GM12878 (cell line): ENCODE measurements at regions not wholly inside any gene's neighbourhood (a gene's known extent, or its start where the extent isn't known, plus 50 kb on each side); places are given as distances from the start of the nearest gene placed in this dataset.

Experiments used
- ATAC-seq: fragments of 200-7000 bp; cut with Tn5 transposase; 3 replicates; pipeline ENCODE4 v1.9.1; 2020; ENCODE audit warnings: mild to moderate bottlenecking, moderate library complexity
- BruUV-seq: library from RNA; stranded (reverse); fragments of 400-500 nt; replicated peaks from 2 replicates; lab custom pipeline; 2021; lab: Mats Ljungman, UMichigan
- CTCF ChIA-PET: fragments of 300-600 bp; sonication (Branson Sonifier 250); formaldehyde crosslinking; extraction: SDS; loops from one replicate; lab custom pipeline; 2021; ENCODE audit warnings: inconsistent platforms; lab: Yijun Ruan, JAX
- POLR2A ChIA-PET: fragments of 350-600 bp; formaldehyde crosslinking; extraction: SDS; loops from one replicate; lab custom pipeline; 2021; ENCODE audit warnings: inconsistent platforms; lab: Charles Lee
- RAD21 ChIA-PET: fragments of 300-600 bp; sonication (Branson Sonifier 250); formaldehyde crosslinking; loops from one replicate; lab custom pipeline; 2023; ENCODE audit warnings: antibody characterized with exemption; ENCODE audit not compliant: unreplicated experiment; lab: Charles Lee
- SMC1A ChIA-PET: fragments of 300-600 bp; sonication (Branson Sonifier 250); formaldehyde crosslinking; loops from one replicate; lab custom pipeline; 2023; ENCODE audit not compliant: unreplicated experiment, uncharacterized antibody; lab: Charles Lee
- DNase-seq: peaks from one replicate; pipeline ENCODE4 v3.0.0-alpha.2; 2011; ENCODE audit warnings: low read depth, low spot score
- FAIRE-seq: peaks from 3 replicates; lab custom pipeline; 2011; peaks lifted over from hg19 to GRCh38; lab: Jason Lieb, UNC
- H2AFZ ChIP-seq: 2 replicates; pipeline ENCODE4 v1.6.0; 2011; ENCODE audit warnings: low read depth, low read length, control low read depth; ENCODE audit not compliant: control insufficient read depth
- H3K27ac ChIP-seq: 2 replicates; pipeline ENCODE4 v1.5.1; 2011; ENCODE audit warnings: control low read depth; ENCODE audit not compliant: control insufficient read depth, insufficient read depth
- H3K27me3 ChIP-seq, 2 experiments: replicated peaks in 1 of 2; 2 replicates each; pipeline versions ENCODE4 v1.6.0 to v1.6.1; 2011; ENCODE audit warnings: low read length in 1 of 2; ENCODE audit not compliant: control insufficient read depth in 2 of 2, insufficient read depth in 2 of 2
- H3K36me3 ChIP-seq, 2 experiments: 2 replicates each; pipeline ENCODE4 v1.5.1; 2011; ENCODE audit warnings: low read length in 1 of 2; ENCODE audit not compliant: control insufficient read depth in 2 of 2, insufficient read depth in 2 of 2
- H3K4me1 ChIP-seq: 2 replicates; pipeline ENCODE4 v1.6.1; 2011; ENCODE audit warnings: mild to moderate bottlenecking, low read length, moderate library complexity, mixed read lengths; ENCODE audit not compliant: control insufficient read depth, insufficient read depth
- H3K4me2 ChIP-seq: 2 replicates; pipeline ENCODE4 v1.6.0; 2011; ENCODE audit warnings: control low read depth; ENCODE audit not compliant: control insufficient read depth, insufficient read depth
- H3K4me3 ChIP-seq: fragments of 200-600 bp; sonication (generic); 2 replicates; pipeline ENCODE4 v1.5.1; 2016
- H3K79me2 ChIP-seq: 2 replicates; pipeline ENCODE4 v1.6.0; 2011; ENCODE audit warnings: low read length; ENCODE audit not compliant: control insufficient read depth, insufficient read depth
- H3K9ac ChIP-seq: 2 replicates; pipeline ENCODE4 v1.8.0; 2011; ENCODE audit warnings: low read length, control low read depth, mixed read lengths; ENCODE audit not compliant: control insufficient read depth, insufficient read depth
- H3K9me3 ChIP-seq: replicated peaks from 3 replicates; pipeline ENCODE4 v1.5.1; 2011; ENCODE audit warnings: mild to moderate bottlenecking, low read length; ENCODE audit not compliant: control insufficient read depth, insufficient read depth
- H4K20me1 ChIP-seq: 2 replicates; pipeline ENCODE4 v1.6.0; 2011; ENCODE audit not compliant: control insufficient read depth, insufficient read depth
- ASH2L ChIP-seq: fragments of 300-600, 200-600 bp; sonication (generic); IDR thresholded peaks from 2 replicates; pipeline ENCODE4 v1.6.1; 2017; ENCODE audit warnings: low read depth, mild to moderate bottlenecking, borderline replicate concordance
- CHD2 ChIP-seq: IDR thresholded peaks from 2 replicates; pipeline ENCODE4 v1.6.1; 2011; ENCODE audit warnings: low read depth, low read length, improper control_type of control experiment, borderline replicate concordance
- ELK1 ChIP-seq: IDR thresholded peaks from 2 replicates; pipeline ENCODE4 v1.6.1; 2012; ENCODE audit warnings: low read depth, low read length, improper control_type of control experiment
- GATAD2B ChIP-seq: fragments of 450-650 bp; conservative IDR thresholded peaks from 2 replicates; pipeline ENCODE4 v1.6.1; 2017; ENCODE audit warnings: low read depth, mild to moderate bottlenecking, moderate library complexity
- HCFC1 ChIP-seq: fragments of 150-350 bp; IDR thresholded peaks from 2 replicates; pipeline ENCODE4 v1.6.1; 2014; ENCODE audit warnings: low read length
- MXI1 ChIP-seq: fragments of 150-350 bp; IDR thresholded peaks from 2 replicates; pipeline ENCODE4 v1.6.1; 2011; ENCODE audit warnings: low read depth, mild to moderate bottlenecking, inconsistent platforms, low read length, improper control_type of control experiment
- NFIC ChIP-seq: IDR thresholded peaks from 2 replicates; pipeline ENCODE4 v1.6.1; 2012; ENCODE audit warnings: low read depth, mild to moderate bottlenecking, inconsistent platforms, low read length, moderate library complexity
- NKRF ChIP-seq: fragments of 450-650 bp; conservative IDR thresholded peaks from 2 replicates; pipeline ENCODE4 v1.6.1; 2017; ENCODE audit warnings: mild to moderate bottlenecking, moderate library complexity
- PBX3 ChIP-seq: IDR thresholded peaks from 2 replicates; pipeline ENCODE4 v1.6.1; 2011; ENCODE audit warnings: mild to moderate bottlenecking, low read depth, low read length, moderate library complexity; ENCODE audit not compliant: insufficient replicate concordance
- SREBF2 ChIP-seq: IDR thresholded peaks from 2 replicates; pipeline ENCODE4 v1.6.1; 2012; ENCODE audit warnings: mild to moderate bottlenecking, low read length
- SUPT20H ChIP-seq: IDR thresholded peaks from 2 replicates; pipeline ENCODE4 v1.6.1; 2011; ENCODE audit warnings: low read depth, mild to moderate bottlenecking, low read length, moderate library complexity, borderline replicate concordance; ENCODE audit not compliant: control insufficient read depth
- SUZ12 ChIP-seq: fragments of 200-600 bp; sonication (generic); IDR thresholded peaks from one replicate; pipeline ENCODE4 v1.6.1; 2018; ENCODE audit warnings: antibody characterized with exemption, mild to moderate bottlenecking; ENCODE audit not compliant: unreplicated experiment
- TAF1 ChIP-seq: IDR thresholded peaks from 2 replicates; pipeline ENCODE4 v1.6.1; 2011; ENCODE audit warnings: mild to moderate bottlenecking, low read depth, low read length, borderline replicate concordance
- ZNF207 ChIP-seq: fragments of 450-650 bp; IDR thresholded peaks from 2 replicates; pipeline ENCODE4 v1.6.1; 2014; ENCODE audit warnings: antibody characterized with exemption, mild to moderate bottlenecking, borderline replicate concordance
- ZNF274 ChIP-seq: IDR thresholded peaks from one replicate; pipeline ENCODE4 v1.8.0; 2011; ENCODE audit not compliant: insufficient read length, insufficient read depth
- ZNF687 ChIP-seq: fragments of 450-650 bp; IDR thresholded peaks from 2 replicates; pipeline ENCODE4 v1.6.1; 2017; ENCODE audit warnings: mild to moderate bottlenecking, moderate library complexity
- WGBS: methylation state at CpG from one replicate; pipeline ENCODE4 v1.1.6; 2016; ENCODE audit warnings: low lambda C conversion rate; ENCODE audit not compliant: insufficient replicate concordance, insufficient coverage; ENCODE audit errors: missing lambda C conversion rate; 5-methylcytosine and 5-hydroxymethylcytosine counted together
- in situ Hi-C: fragments of 300-500 bp; cut with MboI; formaldehyde crosslinking; loops from 9 replicates; pipeline ENCODE4 v1.14.3; 2018; ENCODE audit warnings: mixed read lengths
- intact Hi-C: fragments of 100-400 bp; cut with micrococcal nuclease; formaldehyde crosslinking; loops from one replicate; pipeline ENCODE4 v1.14.2; 2022; ENCODE audit not compliant: unreplicated experiment

GRCh38 chr2:176535467-176536113, 266.3 kb downstream of the MTX2 start:
- Histone ChIP-seq H3K27ac (no peak overlapping the region), H3K4me1 (no peaks in the 10 kb centered on the region), H2AFZ (no peak overlapping the region), H3K79me2 (no peaks in the 10 kb centered on the region), H3K4me3 (no peak overlapping the region), H3K9me3 (no peaks in the 10 kb centered on the region), H3K27me3 (no peaks in the 10 kb centered on the region; a peak in 2 of 4 replicates), H3K36me3 (no peaks in the 10 kb centered on the region), H3K4me2 (no peak overlapping the region), H3K9ac (no peak overlapping the region), H4K20me1 (no peaks in the 10 kb centered on the region)
- no peak for FAIRE-seq
- no peak for DNase-seq
- ChIA-PET POLR2A (no interaction called here), RAD21 (interaction anchor here (1.0 kb wide), 1 partner anchor 81 kb away, joined by 3 read pairs; no protein-coding TSS in a partner anchor), CTCF (interaction anchor here (1.0 to 1.8 kb wide), 2 partner anchors 18 to 396 kb away, joined by 4 to 8 read pairs; no protein-coding TSS in a partner anchor), SMC1A (interaction anchor here (0.5 to 1.7 kb wide), 4 partner anchors 25 to 1956 kb away, joined by 3 to 6 read pairs (median 3); no protein-coding TSS in a partner anchor)
- no peak for ATAC-seq
- BruUV-seq, result no TSS peak
- in situ Hi-C loops, result no loop called here
- WGBS, result 51% methylated on average over 5 of the region's 5 CpGs
- intact Hi-C loops, result no loop called here
- TF ChIP-seq ZNF207, result no peak
- TF ChIP-seq ASH2L, result no peak
- no peak for TF ChIP-seq SREBF2
- no peak for TF ChIP-seq NKRF
- no peak for TF ChIP-seq PBX3
- no peak for TF ChIP-seq MXI1
- no peak for TF ChIP-seq NFIC
- TF ChIP-seq ZNF274, result no peak
- no peak for TF ChIP-seq GATAD2B
- TF ChIP-seq SUZ12, result no peak
- no peak for TF ChIP-seq CHD2
- TF ChIP-seq TAF1, result no peak
- TF ChIP-seq ZNF687, result no peak
- TF ChIP-seq ELK1, result no peak
- no peak for TF ChIP-seq SUPT20H
- no peak for TF ChIP-seq HCFC1
